Fibroblast of lung (primary cell): ENCODE measurements at regions not wholly inside any gene's neighbourhood (a gene's known extent, or its start where the extent isn't known, plus 50 kb on each side); places are given as distances from the start of the nearest gene placed in this dataset.

Experiments
- DNase-seq, 2 donors: peaks; one replicate each; pipeline versions ENCODE4 v3.0.0 to v3.0.0-alpha.2; 2010; ENCODE audit warnings: low read depth in 2 of 2
- H2AFZ ChIP-seq: 2 replicates; pipeline ENCODE4 v1.5.1; 2012; ENCODE audit warnings: low read length, control low read depth, inconsistent platforms
- H3K27ac ChIP-seq: 2 replicates; pipeline ENCODE4 v1.5.1; 2011; ENCODE audit warnings: low read length, control low read depth; ENCODE audit not compliant: insufficient read depth
- H3K27me3 ChIP-seq: 2 replicates; pipeline ENCODE4 v1.5.1; 2011; ENCODE audit warnings: mild to moderate bottlenecking, low read length; ENCODE audit not compliant: control insufficient read depth, insufficient read depth
- H3K36me3 ChIP-seq: 2 replicates; pipeline ENCODE4 v1.5.1; 2011; ENCODE audit warnings: low read length; ENCODE audit not compliant: control insufficient read depth, insufficient read depth
- H3K4me1 ChIP-seq: 2 replicates; pipeline ENCODE4 v1.5.1; 2011; ENCODE audit warnings: low read length; ENCODE audit not compliant: control insufficient read depth, insufficient read depth; ENCODE audit errors: extremely low read depth
- H3K4me2 ChIP-seq: 2 replicates; pipeline ENCODE4 v1.5.1; 2011; ENCODE audit warnings: low read length, control low read depth; ENCODE audit not compliant: insufficient read depth; ENCODE audit errors: extremely low read depth
- H3K4me3 ChIP-seq, 4 experiments: fragments of 200-600 bp in 1 of 4; sonication (generic) in 1 of 4; replicated peaks in 1 of 4; 2 replicates each; pipeline ENCODE4 v1.5.1; 2011 to 2016; ENCODE audit warnings: low read length in 4 of 4, low read depth in 3 of 4, mild to moderate bottlenecking in 3 of 4, control low read depth in 2 of 4, inconsistent platforms in 1 of 4, mixed read lengths in 1 of 4; ENCODE audit not compliant: insufficient read depth in 1 of 4; ENCODE audit errors: control extremely low read depth in 1 of 4
- H3K79me2 ChIP-seq: 2 replicates; pipeline ENCODE4 v1.5.1; 2012; ENCODE audit warnings: mild to moderate bottlenecking, low read length, inconsistent platforms; ENCODE audit not compliant: control insufficient read depth, insufficient read depth
- H3K9ac ChIP-seq: 2 replicates; pipeline ENCODE4 v1.5.1; 2011; ENCODE audit warnings: mild to moderate bottlenecking, low read length, control low read depth; ENCODE audit not compliant: insufficient read depth
- H3K9me3 ChIP-seq: 2 replicates; pipeline ENCODE4 v1.5.1; 2012; ENCODE audit warnings: low read depth, low read length; ENCODE audit not compliant: control insufficient read depth, insufficient read depth
- H4K20me1 ChIP-seq: 2 replicates; pipeline ENCODE4 v1.5.1; 2011; ENCODE audit warnings: low read length; ENCODE audit not compliant: control insufficient read depth, insufficient read depth; ENCODE audit errors: extremely low read depth
- CTCF ChIP-seq, 2 donors: IDR thresholded peaks in 1 of 2; conservative IDR thresholded peaks in 1 of 2; 1 replicate in 1 of 2; 2 replicates in 1 of 2; pipeline ENCODE4 v1.5.1; 2011 to 2012; ENCODE audit warnings: low read length in 2 of 2, control low read depth in 1 of 2, inconsistent platforms in 1 of 2, low read depth in 1 of 2, mild to moderate bottlenecking in 1 of 2
- EZH2 ChIP-seq: IDR thresholded peaks from 2 replicates; pipeline ENCODE4 v1.5.1; 2012; ENCODE audit warnings: low read length, control low read depth, mild to moderate bottlenecking; ENCODE audit errors: missing control alignments

- DNase-seq = no peak
- H3K27me3 ChIP-seq = no peaks in the 10 kb centered on the region
- no peaks in the 10 kb centered on the region for H4K20me1 ChIP-seq
- H3K4me2 ChIP-seq = no peak overlapping the region
- H3K4me3 ChIP-seq = no peak overlapping the region
- H3K4me1 ChIP-seq = no peaks in the 10 kb centered on the region
- H3K9ac ChIP-seq = no peak overlapping the region
- H3K9me3 ChIP-seq = no peaks in the 10 kb centered on the region
- H3K79me2 ChIP-seq = no peaks in the 10 kb centered on the region
- no peaks in the 10 kb centered on the region for H3K36me3 ChIP-seq
- no peak overlapping the region for H2AFZ ChIP-seq
- no peak for TF ChIP-seq CTCF (conservative IDR thresholded peaks at IDR 0.05 in 1 of 2, IDR thresholded peaks at IDR 0.05 in 1 of 2; ENCODE audit: low read depth in 1 of 2, low read length in 2 of 2)
- no peak for TF ChIP-seq EZH2
- H3K27ac ChIP-seq = no peak overlapping the region
Measured at GRCh38 chr4:157444014-157444413, 223.5 kb downstream of the GRIA2 start.

GRCh38 chr4:157443537-157443936 lies 223.0 kb downstream of the GRIA2 start:
- H3K4me3 ChIP-seq = no peak overlapping the region

GRCh38 chr4:157425897-157426296 lies 205.4 kb downstream of the GRIA2 start:
- Histone ChIP-seq H3K4me2 (no peak overlapping the region), H3K9me3 (no peaks in the 10 kb centered on the region), H4K20me1 (no peaks in the 10 kb centered on the region), H3K4me1 (no peaks in the 10 kb centered on the region), H3K27me3 (no peaks in the 10 kb centered on the region), H3K36me3 (no peaks in the 10 kb centered on the region), H3K4me3 (no peak overlapping the region), H3K9ac (no peak overlapping the region), H3K27ac (no peak overlapping the region), H3K79me2 (no peaks in the 10 kb centered on the region), H2AFZ (no peak overlapping the region)
- DNase-seq = no peak
- no peak for TF ChIP-seq EZH2
- no peak for TF ChIP-seq CTCF (conservative IDR thresholded peaks at IDR 0.05 in 1 of 2, IDR thresholded peaks at IDR 0.05 in 1 of 2; ENCODE audit: low read depth in 1 of 2, low read length in 2 of 2)

More at GRCh38 chr4:157443537-157443936, 223.0 kb downstream of the GRIA2 start:
- Histone ChIP-seq H3K27me3 (no peaks in the 10 kb centered on the region), H3K9ac (no peak overlapping the region), H3K4me1 (no peaks in the 10 kb centered on the region), H3K9me3 (no peaks in the 10 kb centered on the region), H3K36me3 (no peaks in the 10 kb centered on the region), H4K20me1 (no peaks in the 10 kb centered on the region), H3K4me2 (no peak overlapping the region), H2AFZ (no peak overlapping the region), H3K27ac (no peak overlapping the region), H3K79me2 (no peaks in the 10 kb centered on the region)
- DNase-seq = no peak
- no peak for TF ChIP-seq EZH2
- TF ChIP-seq CTCF (conservative IDR thresholded peaks at IDR 0.05 in 1 of 2, IDR thresholded peaks at IDR 0.05 in 1 of 2; ENCODE audit: low read depth in 1 of 2, low read length in 2 of 2) = no peak
